ENCODE measurements at regions not wholly inside any gene's neighbourhood (a gene's known extent, or its start where the extent isn't known, plus 50 kb on each side); places are given as distances from the start of the nearest gene placed in this dataset.

GRCh38 chr5:14025569-14026286, 81.2 kb upstream of the DNAH5 start:
- TF ChIP-seq, protein P1, sequence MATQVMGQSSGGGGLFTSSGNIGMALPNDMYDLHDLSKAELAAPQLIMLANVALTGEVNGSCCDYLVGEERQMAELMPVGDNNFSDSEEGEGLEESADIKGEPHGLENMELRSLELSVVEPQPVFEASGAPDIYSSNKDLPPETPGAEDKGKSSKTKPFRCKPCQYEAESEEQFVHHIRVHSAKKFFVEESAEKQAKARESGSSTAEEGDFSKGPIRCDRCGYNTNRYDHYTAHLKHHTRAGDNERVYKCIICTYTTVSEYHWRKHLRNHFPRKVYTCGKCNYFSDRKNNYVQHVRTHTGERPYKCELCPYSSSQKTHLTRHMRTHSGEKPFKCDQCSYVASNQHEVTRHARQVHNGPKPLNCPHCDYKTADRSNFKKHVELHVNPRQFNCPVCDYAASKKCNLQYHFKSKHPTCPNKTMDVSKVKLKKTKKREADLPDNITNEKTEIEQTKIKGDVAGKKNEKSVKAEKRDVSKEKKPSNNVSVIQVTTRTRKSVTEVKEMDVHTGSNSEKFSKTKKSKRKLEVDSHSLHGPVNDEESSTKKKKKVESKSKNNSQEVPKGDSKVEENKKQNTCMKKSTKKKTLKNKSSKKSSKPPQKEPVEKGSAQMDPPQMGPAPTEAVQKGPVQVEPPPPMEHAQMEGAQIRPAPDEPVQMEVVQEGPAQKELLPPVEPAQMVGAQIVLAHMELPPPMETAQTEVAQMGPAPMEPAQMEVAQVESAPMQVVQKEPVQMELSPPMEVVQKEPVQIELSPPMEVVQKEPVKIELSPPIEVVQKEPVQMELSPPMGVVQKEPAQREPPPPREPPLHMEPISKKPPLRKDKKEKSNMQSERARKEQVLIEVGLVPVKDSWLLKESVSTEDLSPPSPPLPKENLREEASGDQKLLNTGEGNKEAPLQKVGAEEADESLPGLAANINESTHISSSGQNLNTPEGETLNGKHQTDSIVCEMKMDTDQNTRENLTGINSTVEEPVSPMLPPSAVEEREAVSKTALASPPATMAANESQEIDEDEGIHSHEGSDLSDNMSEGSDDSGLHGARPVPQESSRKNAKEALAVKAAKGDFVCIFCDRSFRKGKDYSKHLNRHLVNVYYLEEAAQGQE (IDR thresholded peaks at IDR 0.05; ENCODE audit: low read depth), result no peak
- TF ChIP-seq, protein P2, sequence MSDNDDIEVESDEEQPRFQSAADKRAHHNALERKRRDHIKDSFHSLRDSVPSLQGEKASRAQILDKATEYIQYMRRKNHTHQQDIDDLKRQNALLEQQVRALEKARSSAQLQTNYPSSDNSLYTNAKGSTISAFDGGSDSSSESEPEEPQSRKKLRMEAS (IDR thresholded peaks at IDR 0.05), result no peak

All from Ishikawa (cell line).